Activated T-cell treated with anti-CD3 and anti-CD28 coated beads, Interleukin-2, amount 50 U/mL, for 4 hours (primary cell): ENCODE measurements at regions not wholly inside any gene's neighbourhood (a gene's known extent, or its start where the extent isn't known, plus 50 kb on each side); places are given as distances from the start of the nearest gene placed in this dataset.
"Not testable (repeated sequence)": the region's sequence is repeated elsewhere in the genome, so short reads cannot be mapped to it uniquely, and the experiment has no call there.

ENCODE experiments used
- ATAC-seq, 2 donors: fragments of 200-7000 bp; cut with Tn5 transposase; one replicate each; pipeline ENCODE4 v1.10.0; 2021
- DNase-seq: peaks from one replicate; pipeline ENCODE4 v3.0.0-alpha.2; 2020
- H3K27me3 Mint-ChIP-seq: one replicate; pipeline ENCODE4 v1.8.0; 2021; ENCODE audit warnings: low read depth, mixed read lengths
- H3K36me3 Mint-ChIP-seq: one replicate; pipeline ENCODE4 v1.8.0; 2022; ENCODE audit warnings: mixed read lengths; ENCODE audit not compliant: insufficient read depth
- H3K4me1 Mint-ChIP-seq: one replicate; pipeline ENCODE4 v1.8.0; 2021; ENCODE audit warnings: low read depth, mixed read lengths
- H3K4me3 Mint-ChIP-seq: one replicate; pipeline ENCODE4 v1.8.0; 2021; ENCODE audit warnings: mild to moderate bottlenecking, moderate library complexity, mixed read lengths
- H3K9me3 Mint-ChIP-seq: one replicate; pipeline ENCODE4 v1.8.0; 2021; ENCODE audit warnings: mixed read lengths

DNA sequence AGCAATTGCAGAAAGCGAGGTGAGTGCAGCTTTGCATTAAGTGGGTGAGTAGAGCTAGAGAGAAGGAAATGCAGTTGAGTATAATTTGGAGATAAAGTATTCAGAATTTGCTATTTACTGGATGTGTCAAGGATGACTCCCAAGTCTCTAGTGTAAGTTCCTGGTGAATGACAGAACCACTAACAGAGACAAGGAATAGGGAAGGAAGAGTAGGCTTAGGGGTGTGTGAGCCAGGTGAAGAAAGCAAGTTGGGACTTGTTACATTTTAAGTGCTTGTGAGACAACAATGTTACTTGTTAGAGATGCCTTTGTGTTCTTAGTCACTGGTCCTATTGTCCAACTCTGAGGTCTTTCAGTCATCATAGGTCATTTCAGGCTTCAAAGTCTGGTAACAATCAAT is 70.8 kb downstream of the TBC1D26 start:
- DNase-seq, H3K4me1 Mint-ChIP-seq, H3K36me3 Mint-ChIP-seq, H3K4me3 Mint-ChIP-seq, H3K9me3 Mint-ChIP-seq, H3K27me3 Mint-ChIP-seq, ATAC-seq: not testable (repeated sequence)

DNA sequence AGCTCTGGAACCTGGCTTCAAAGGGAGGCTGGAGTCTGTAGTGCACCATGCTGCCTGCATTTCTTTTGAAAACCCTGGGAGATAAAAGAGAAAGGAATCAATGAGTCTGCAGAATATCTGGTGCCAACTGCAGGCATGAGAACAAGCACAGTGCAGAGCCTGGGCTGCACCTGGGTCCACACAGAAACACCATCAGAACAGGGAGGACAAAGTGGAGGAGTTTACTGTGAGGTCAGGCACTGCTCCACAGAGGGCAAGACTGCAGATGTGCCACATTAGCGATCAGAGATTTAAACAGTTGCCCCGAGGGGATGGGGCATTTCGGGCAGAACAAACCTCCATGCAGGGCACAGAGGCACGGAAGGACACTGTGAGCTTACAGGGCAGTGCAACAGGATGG is 74.7 kb downstream of the TBC1D26 start:
- not testable (repeated sequence) for H3K4me1 Mint-ChIP-seq, ATAC-seq, H3K27me3 Mint-ChIP-seq, H3K9me3 Mint-ChIP-seq, H3K4me3 Mint-ChIP-seq, H3K36me3 Mint-ChIP-seq, DNase-seq

DNA sequence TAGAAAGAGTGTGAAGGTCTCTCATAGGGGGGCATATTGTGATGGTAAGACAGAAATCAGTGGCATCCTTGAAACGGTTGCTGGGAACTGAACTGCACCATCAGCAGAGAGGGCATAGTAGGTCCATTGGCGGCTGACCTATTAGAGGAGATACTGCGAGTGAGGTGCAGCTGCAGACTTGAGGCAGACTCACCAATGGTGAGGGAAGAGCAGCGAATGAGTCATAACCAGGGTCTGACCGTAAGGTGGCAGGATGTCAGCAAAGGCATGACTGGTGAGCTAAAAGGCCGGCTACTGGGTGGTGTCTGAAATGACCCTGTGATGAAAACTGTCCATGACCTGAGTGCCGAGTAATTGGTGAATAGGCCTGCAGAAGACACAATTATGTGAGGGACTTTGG is 81.3 kb downstream of the TBC1D26 start:
- H3K36me3 Mint-ChIP-seq, DNase-seq, H3K4me1 Mint-ChIP-seq, ATAC-seq, H3K27me3 Mint-ChIP-seq, H3K4me3 Mint-ChIP-seq, H3K9me3 Mint-ChIP-seq: not testable (repeated sequence)

DNA sequence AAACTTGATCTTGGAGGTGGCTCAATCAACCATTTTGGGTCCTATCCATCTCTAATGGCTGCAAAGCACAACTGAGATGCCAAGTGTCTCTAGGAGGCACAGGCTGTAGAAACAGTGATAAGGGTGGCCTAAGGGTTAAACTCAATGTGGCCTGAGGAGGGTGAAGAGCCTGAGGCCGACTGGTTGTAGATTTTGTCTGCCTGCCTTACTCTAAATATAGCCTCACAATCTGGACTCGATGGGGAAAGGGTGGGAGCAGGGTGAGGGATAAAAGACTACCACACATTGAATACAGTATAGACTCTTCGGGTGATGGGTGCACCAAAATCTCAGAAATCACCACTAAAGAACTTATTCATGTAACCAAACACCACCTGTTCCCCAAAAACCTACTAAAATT is 81.9 kb downstream of the TBC1D26 start:
- not testable (repeated sequence) for H3K9me3 Mint-ChIP-seq, H3K4me3 Mint-ChIP-seq, ATAC-seq, H3K36me3 Mint-ChIP-seq, H3K27me3 Mint-ChIP-seq, H3K4me1 Mint-ChIP-seq, DNase-seq

DNA sequence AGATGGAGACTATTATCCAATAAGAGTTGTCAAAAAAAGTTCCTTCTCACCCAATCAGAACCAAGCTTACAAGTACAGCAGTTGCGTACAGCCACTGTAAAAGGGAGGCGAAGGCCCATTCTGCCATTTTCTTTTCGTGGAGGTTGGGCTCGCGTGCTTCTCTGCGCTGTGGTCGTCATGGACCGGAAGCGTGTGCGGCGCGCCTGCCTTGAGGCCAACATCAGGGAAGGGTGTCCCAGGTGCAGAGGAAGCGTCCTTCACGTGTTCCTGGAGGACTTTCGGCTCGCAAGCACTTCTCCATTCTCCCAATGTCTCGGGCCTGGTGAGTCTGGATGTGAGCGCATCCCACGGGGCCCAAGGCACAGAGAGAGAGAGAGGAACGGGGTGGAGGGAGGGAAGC is 85.8 kb downstream of the TBC1D26 start:
- not testable (repeated sequence) for H3K27me3 Mint-ChIP-seq, H3K4me3 Mint-ChIP-seq, ATAC-seq, H3K36me3 Mint-ChIP-seq, DNase-seq, H3K9me3 Mint-ChIP-seq, H3K4me1 Mint-ChIP-seq

DNA sequence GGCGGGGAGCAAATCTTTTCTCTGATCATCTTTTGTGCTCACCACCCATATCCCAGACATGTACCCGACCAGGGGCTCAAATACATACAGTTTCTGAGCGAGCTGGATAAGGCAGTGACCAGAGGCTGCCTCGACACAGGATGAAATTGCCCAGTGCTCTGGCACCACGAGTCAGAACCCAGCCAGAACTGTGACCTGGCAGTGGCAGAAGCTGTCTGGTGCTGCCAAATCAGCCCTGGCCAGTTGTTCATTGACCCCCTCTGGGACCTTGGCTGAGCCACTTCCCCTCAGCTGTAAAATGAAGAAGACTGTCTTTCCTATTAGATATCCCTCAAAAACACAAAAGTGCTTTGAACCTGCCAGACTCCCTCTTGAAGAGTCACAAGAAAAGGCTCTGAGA is 90.2 kb downstream of the TBC1D26 start:
- not testable (repeated sequence) for H3K4me1 Mint-ChIP-seq, H3K4me3 Mint-ChIP-seq, H3K9me3 Mint-ChIP-seq, DNase-seq, ATAC-seq, H3K36me3 Mint-ChIP-seq, H3K27me3 Mint-ChIP-seq

DNA sequence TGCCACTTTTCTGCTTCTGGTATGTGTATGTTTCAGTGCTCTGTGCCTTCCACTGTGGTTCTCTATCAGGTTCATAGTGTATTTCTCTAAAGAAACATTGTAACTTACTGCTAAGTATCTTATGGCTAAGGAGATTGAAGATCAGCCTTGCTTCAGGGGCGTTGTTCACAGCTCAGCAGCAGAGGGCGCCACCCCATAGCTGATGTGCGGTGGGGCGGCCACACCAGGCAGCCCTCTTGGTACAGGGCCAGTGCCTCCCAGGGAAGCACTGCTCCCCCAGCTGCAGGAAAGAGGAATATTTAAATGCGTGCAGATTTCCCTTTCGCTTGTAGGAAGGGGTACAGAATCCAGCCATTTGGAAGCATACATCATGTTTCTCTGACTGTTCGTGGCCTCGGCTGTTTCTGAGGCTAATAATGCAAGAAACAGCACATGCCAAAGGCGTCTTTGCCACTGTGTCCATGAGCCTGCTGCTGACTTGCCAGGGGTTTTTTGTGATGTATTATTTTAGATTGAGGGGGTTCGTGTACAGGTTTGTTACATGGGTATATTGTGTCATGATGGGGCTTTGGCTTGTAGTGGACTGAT is 96.7 kb downstream of the TBC1D26 start:
- DNase-seq: peak; percentile 64
- not testable (repeated sequence) for H3K9me3 Mint-ChIP-seq, H3K27me3 Mint-ChIP-seq, H3K36me3 Mint-ChIP-seq, H3K4me3 Mint-ChIP-seq
- ATAC-seq: peak; percentile 64 to 67
- peaks cover 15% of the 10 kb centered on the region for H3K4me1 Mint-ChIP-seq

GRCh38 chr17:15830221-15830620 is 98.1 kb downstream of the TBC1D26 start:
- H3K9me3 Mint-ChIP-seq, ATAC-seq: not testable (repeated sequence)

DNA sequence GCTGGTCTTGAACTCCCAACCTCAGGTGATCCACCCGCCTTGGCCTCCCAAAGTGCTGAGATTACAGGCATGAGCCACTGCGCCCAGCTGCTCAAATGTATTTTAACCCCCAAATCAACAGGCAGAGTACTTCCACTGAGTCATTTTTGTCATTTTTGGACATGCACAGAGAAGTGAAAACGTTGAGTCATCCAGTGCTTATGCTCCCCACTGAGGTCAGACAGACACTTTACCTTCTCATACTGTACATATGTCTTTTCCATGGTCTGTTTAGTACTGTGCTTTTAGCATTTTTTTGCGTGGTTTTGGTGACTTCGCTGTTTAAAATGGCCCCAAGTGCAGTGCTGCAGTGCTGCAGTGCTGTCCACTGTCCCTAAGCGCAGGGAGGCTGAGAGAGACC is 99.1 kb downstream of the TBC1D26 start:
- ATAC-seq: peak; percentile 77 to 84
- peaks cover 17% of the 10 kb centered on the region for H3K4me1 Mint-ChIP-seq
- DNase-seq, H3K36me3 Mint-ChIP-seq, H3K27me3 Mint-ChIP-seq, H3K9me3 Mint-ChIP-seq, H3K4me3 Mint-ChIP-seq: not testable (repeated sequence)

More at GRCh38 chr17:15830221-15830620, 98.1 kb downstream of the TBC1D26 start:
- not testable (repeated sequence) for H3K4me3 Mint-ChIP-seq, DNase-seq, H3K27me3 Mint-ChIP-seq, H3K36me3 Mint-ChIP-seq
- H3K4me1 Mint-ChIP-seq: peaks cover 17% of the 10 kb centered on the region

DNA sequence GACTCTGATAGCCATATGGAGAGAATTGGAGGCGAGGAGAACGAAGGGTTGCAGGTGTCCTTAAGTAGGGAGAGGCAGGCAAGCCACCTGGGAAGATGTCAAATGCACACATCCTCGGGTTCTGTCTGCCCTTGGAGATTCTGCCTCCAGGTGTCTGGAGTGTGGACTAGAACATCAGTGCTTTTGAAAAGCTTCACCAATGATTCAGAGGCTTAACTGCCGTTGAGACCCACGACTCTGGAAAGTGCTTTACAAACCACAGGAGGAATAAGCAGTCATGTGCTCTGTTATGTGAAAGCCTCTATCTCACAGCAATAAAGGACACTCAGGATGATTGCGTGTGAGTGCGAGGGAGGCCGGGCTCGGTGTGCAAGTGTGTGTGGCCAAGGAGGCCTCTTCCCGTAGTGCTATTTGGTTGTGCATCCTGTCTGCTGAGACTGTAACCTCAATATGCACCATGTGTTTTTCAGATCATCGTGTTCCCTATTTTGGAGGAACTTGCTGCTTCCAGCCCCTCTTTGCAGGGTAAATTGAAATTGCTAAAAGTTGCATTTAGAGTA is 100.9 kb downstream of the TBC1D26 start:
- H3K9me3 Mint-ChIP-seq, H3K36me3 Mint-ChIP-seq, DNase-seq, H3K27me3 Mint-ChIP-seq, H3K4me3 Mint-ChIP-seq: not testable (repeated sequence)
- ATAC-seq: peak; percentile 34 to 53
- peaks cover 17% of the 10 kb centered on the region for H3K4me1 Mint-ChIP-seq

DNA sequence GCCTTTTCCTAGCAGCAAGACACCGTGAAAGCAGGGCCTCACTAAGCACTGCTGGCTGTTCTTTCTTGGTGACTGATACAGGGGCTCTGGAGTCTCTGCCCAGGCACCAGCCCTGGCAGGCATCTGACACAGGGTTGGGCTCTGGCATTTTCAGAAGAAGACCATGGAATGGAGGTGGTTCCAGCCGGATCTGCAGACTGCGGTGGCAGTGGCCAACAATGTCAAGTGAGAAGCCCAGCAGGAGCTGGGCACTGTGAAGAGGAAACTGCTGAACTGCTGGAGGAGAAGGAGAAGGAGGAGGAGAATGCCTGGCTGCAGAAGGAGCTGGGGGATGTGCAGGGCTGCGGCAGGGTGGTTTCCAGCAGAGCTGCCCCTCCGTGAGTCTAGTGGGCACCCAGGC is 101.8 kb downstream of the TBC1D26 start:
- H3K4me3 Mint-ChIP-seq, DNase-seq, H3K36me3 Mint-ChIP-seq, H3K27me3 Mint-ChIP-seq, ATAC-seq, H3K9me3 Mint-ChIP-seq: not testable (repeated sequence)
- peaks cover 14% of the 10 kb centered on the region for H3K4me1 Mint-ChIP-seq

DNA sequence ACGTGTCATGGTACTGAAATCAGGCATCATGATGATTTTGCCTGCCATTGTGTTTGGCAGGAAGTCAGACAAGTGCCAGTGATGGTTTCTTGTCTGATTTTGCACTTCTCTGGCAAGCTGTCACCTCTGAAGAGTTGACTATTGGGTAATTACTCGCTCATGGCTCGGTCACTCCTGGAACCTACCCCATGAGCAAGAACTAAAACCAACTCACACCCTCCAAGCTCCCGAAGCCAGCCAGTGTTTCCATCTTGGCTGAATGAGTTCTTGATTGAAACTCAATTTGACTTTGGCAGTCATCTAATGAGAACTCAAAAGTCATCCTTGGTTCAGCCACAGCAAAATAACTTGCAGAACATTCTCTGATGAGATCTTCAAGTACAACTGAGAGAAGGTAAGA is 103.4 kb downstream of the TBC1D26 start:
- H3K9me3 Mint-ChIP-seq, H3K36me3 Mint-ChIP-seq, H3K4me3 Mint-ChIP-seq, DNase-seq, ATAC-seq, H3K27me3 Mint-ChIP-seq: not testable (repeated sequence)
- H3K4me1 Mint-ChIP-seq: peaks cover 12% of the 10 kb centered on the region

DNA sequence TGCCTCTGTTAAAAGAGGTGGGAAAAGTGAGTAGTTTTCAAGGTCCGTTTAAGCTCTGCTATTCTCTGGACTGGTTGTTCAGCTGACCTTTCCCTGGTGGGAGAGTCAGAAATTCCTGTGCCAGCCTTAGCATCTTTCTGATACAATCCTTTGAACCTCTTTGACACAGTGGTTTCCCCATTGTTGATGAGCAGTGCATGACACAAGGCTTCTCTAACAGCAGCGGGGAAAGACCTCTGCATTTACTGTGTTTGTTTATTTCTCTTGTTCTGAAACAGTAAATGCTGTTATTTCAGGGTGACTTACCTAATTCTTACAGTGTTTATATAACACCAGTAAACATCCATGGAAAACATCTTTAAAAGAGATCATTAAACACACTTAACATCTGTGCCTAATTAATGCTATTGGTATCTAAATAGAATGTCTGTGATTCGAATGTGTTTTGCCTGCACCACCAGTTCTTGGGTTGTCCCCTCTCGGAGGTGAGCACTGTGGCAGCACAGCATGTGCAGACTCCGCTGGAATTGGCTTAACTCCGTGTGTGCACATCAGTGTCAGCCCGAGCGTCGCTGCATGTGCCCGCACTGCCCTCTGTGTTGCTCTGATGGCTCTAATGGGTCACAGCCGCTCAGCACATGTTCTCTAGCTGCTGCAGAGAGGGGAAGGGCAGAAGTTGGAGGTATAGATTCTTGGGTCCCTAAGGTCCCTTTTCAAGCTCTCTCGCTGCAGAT is 104.3 kb downstream of the TBC1D26 start:
- DNase-seq, H3K4me3 Mint-ChIP-seq, H3K4me1 Mint-ChIP-seq, ATAC-seq, H3K9me3 Mint-ChIP-seq, H3K36me3 Mint-ChIP-seq, H3K27me3 Mint-ChIP-seq: not testable (repeated sequence)

DNA sequence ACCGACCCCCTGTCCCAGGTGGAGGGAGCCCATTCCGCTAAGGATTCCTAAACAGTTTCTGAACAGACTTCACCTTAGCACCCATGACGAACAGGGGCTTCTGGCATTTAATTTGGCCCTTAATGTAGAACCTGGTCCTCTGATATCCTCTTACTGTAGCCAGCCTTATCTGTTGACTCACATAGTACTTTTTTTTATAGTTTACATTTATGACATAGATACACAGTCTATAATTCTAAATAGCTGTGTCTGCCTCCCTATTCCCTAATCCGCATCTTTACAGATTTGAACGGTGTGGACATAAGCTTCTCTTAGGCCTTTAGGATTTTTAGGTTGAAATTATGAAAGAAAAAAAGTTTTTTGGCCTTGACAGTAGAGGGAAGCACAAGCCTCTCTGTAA is 104.9 kb downstream of the TBC1D26 start:
- H3K9me3 Mint-ChIP-seq, H3K4me3 Mint-ChIP-seq, H3K4me1 Mint-ChIP-seq, H3K36me3 Mint-ChIP-seq, DNase-seq, H3K27me3 Mint-ChIP-seq, ATAC-seq: not testable (repeated sequence)
